HCT116 (cell line): ENCODE measurements at regions not wholly inside any gene's neighbourhood (a gene's known extent, or its start where the extent isn't known, plus 50 kb on each side); places are given as distances from the start of the nearest gene placed in this dataset.
A peak's percentile ranks its signal among the peaks of the same experiment; 100 is the strongest.

Experiments used
- ATAC-seq: fragments of 200-7000 bp; cut with Tn5 transposase; 2 replicates; pipeline ENCODE4 v1.9.1; 2020; ENCODE audit warnings: mild to moderate bottlenecking, moderate library complexity
- BruUV-seq: library from RNA; stranded (reverse); fragments of 400-500 nt; replicated peaks from 2 replicates; lab custom pipeline; 2021; lab: Mats Ljungman, UMichigan
- CTCF ChIA-PET: fragments of 300-600 bp; sonication (Branson Sonifier 250); formaldehyde crosslinking; loops from one replicate; lab custom pipeline; 2021; ENCODE audit warnings: antibody characterized with exemption; lab: Charles Lee
- POLR2A ChIA-PET: fragments of 300-600, 350-600 bp; sonication (Branson Sonifier 250); formaldehyde crosslinking; loops from one replicate; lab custom pipeline; 2021; ENCODE audit warnings: antibody characterized with exemption; lab: Charles Lee
- RAD21 ChIA-PET, 2 experiments: fragments of 300-600 bp; sonication (Branson Sonifier 250); formaldehyde crosslinking; loops; one replicate each; lab custom pipeline; 2023; ENCODE audit warnings: low total read pairs in 2 of 2; ENCODE audit not compliant: uncharacterized antibody in 2 of 2, unreplicated experiment in 2 of 2, low non-redundant PET in 1 of 2; lab: Charles Lee
- DNase-seq: peaks from one replicate; pipeline ENCODE4 v3.0.0-alpha.2; 2010; ENCODE audit warnings: low read depth, low spot score
- H2AFZ ChIP-seq: fragments of 200-600 bp; shearing (Covaris generic), sonication (generic); 2 replicates; pipeline ENCODE4 v1.6.1; 2017; ENCODE audit warnings: low read depth, mixed run types, mixed read lengths, antibody characterized with exemption, low read length; ENCODE audit not compliant: poor library complexity, severe bottlenecking
- H3K27ac ChIP-seq: 2 replicates; pipeline ENCODE4 v1.5.1; 2012; ENCODE audit warnings: low read depth, low read length
- H3K27me3 ChIP-seq: fragments of 200-600 bp; sonication (generic); 2 replicates; pipeline ENCODE4 v1.6.1; 2016; ENCODE audit warnings: mixed run types, low read length, mixed read lengths; ENCODE audit not compliant: insufficient read depth
- H3K36me3 ChIP-seq, 2 experiments: fragments of 200-500 bp in 1 of 2; fragments of 200-600 bp in 1 of 2; sonication (Bioruptor generic) in 1 of 2; sonication (generic) in 1 of 2; 2 replicates each; pipeline versions ENCODE4 v1.5.1 to v1.6.1; 2014 to 2016; ENCODE audit warnings: low read length in 2 of 2, inconsistent platforms in 1 of 2, mixed read lengths in 1 of 2, mixed run types in 1 of 2; ENCODE audit not compliant: insufficient read depth in 2 of 2, control insufficient read depth in 1 of 2
- H3K4me1 ChIP-seq, 2 experiments: fragments of 200-600 bp in 1 of 2; sonication (generic) in 1 of 2; 2 replicates each; pipeline versions ENCODE4 v1.5.1 to v1.6.1; 2012 to 2017; ENCODE audit warnings: low read length in 2 of 2, inconsistent platforms in 1 of 2, mild to moderate bottlenecking in 1 of 2, mixed read lengths in 1 of 2, mixed run types in 1 of 2, moderate library complexity in 1 of 2; ENCODE audit not compliant: insufficient read depth in 2 of 2, control insufficient read depth in 1 of 2
- H3K4me2 ChIP-seq: fragments of 200-600 bp; sonication (generic); 2 replicates; pipeline ENCODE4 v1.6.1; 2017; ENCODE audit warnings: mixed run types, low read length, mixed read lengths
- H3K4me3 ChIP-seq, 2 experiments: fragments of 200-600 bp in 1 of 2; sonication (generic) in 1 of 2; replicated peaks in 1 of 2; 2 replicates each; pipeline ENCODE4 v1.5.1; 2011 to 2016; ENCODE audit warnings: low read length in 2 of 2, control low read depth in 1 of 2, low read depth in 1 of 2, mild to moderate bottlenecking in 1 of 2, mixed read lengths in 1 of 2, mixed run types in 1 of 2
- H3K79me2 ChIP-seq: fragments of 200-600 bp; sonication (generic); 2 replicates; pipeline ENCODE4 v1.6.1; 2017; ENCODE audit warnings: mild to moderate bottlenecking, mixed run types, low read length, moderate library complexity, mixed read lengths; ENCODE audit not compliant: insufficient read depth
- H3K9ac ChIP-seq: fragments of 200-600 bp; sonication (generic); 2 replicates; pipeline ENCODE4 v1.6.1; 2016; ENCODE audit warnings: low read length, mixed read lengths
- H3K9me2 ChIP-seq: fragments of 200-600 bp; sonication (generic), shearing (Covaris generic); 2 replicates; pipeline ENCODE4 v1.6.1; 2017; ENCODE audit warnings: mixed run types, mild to moderate bottlenecking, moderate library complexity; ENCODE audit not compliant: insufficient read depth
- H3K9me3 ChIP-seq, 2 experiments: fragments of 200-500 bp in 1 of 2; fragments of 200-600 bp in 1 of 2; sonication (Bioruptor generic) in 1 of 2; sonication (generic) in 1 of 2; 2 replicates each; pipeline ENCODE4 v1.6.1; 2014 to 2017; ENCODE audit warnings: low read length in 2 of 2, mixed read lengths in 2 of 2, inconsistent platforms in 1 of 2, low read depth in 1 of 2, mild to moderate bottlenecking in 1 of 2, mixed run types in 1 of 2, moderate library complexity in 1 of 2; ENCODE audit not compliant: control insufficient read depth in 1 of 2, insufficient read depth in 1 of 2
- H4K20me1 ChIP-seq: fragments of 200-600 bp; sonication (generic), shearing (Covaris generic); 2 replicates; pipeline ENCODE4 v1.6.1; 2017; ENCODE audit warnings: mixed run types, mild to moderate bottlenecking, moderate library complexity; ENCODE audit not compliant: insufficient read depth
- CBX3 ChIP-seq: IDR thresholded peaks from 2 replicates; pipeline ENCODE4 v1.6.1; 2012; ENCODE audit warnings: low read depth
- CEBPB ChIP-seq: IDR thresholded peaks from 2 replicates; pipeline ENCODE4 v1.6.1; 2012; ENCODE audit warnings: low read depth
- EGR1 ChIP-seq: IDR thresholded peaks from 2 replicates; pipeline ENCODE4 v1.6.1; 2012; ENCODE audit warnings: low read depth
- ELF1 ChIP-seq: IDR thresholded peaks from 2 replicates; pipeline ENCODE4 v1.6.1; 2012; ENCODE audit warnings: low read depth, borderline replicate concordance
- EZH2 ChIP-seq: fragments of 200-600 bp; sonication (generic); IDR thresholded peaks from 2 replicates; pipeline ENCODE4 v1.6.1; 2017; ENCODE audit warnings: antibody characterized with exemption, mixed run types
- FOSL1 ChIP-seq: IDR thresholded peaks from 2 replicates; pipeline ENCODE4 v1.6.1; 2012; ENCODE audit warnings: low read depth
- POLR2A ChIP-seq: IDR thresholded peaks from 2 replicates; pipeline ENCODE4 v1.7.0; 2011; ENCODE audit warnings: borderline replicate concordance; ENCODE audit not compliant: insufficient read depth, insufficient read length; ENCODE audit errors: extremely low read depth
- POLR2AphosphoS5 ChIP-seq: IDR thresholded peaks from 2 replicates; pipeline ENCODE4 v1.6.1; 2011; ENCODE audit warnings: mild to moderate bottlenecking, low read depth, low read length, moderate library complexity
- RAD21 ChIP-seq: IDR thresholded peaks from 2 replicates; pipeline ENCODE4 v1.6.1; 2012; ENCODE audit warnings: low read depth, mild to moderate bottlenecking
- SIN3A ChIP-seq: IDR thresholded peaks from 2 replicates; pipeline ENCODE4 v1.6.1; 2012; ENCODE audit warnings: low read depth
- SP1 ChIP-seq: IDR thresholded peaks from 2 replicates; pipeline ENCODE4 v1.6.1; 2012; ENCODE audit warnings: low read depth
- TCF7L2 ChIP-seq: IDR thresholded peaks from 2 replicates; pipeline ENCODE4 v1.7.0; 2011; ENCODE audit warnings: borderline replicate concordance, inconsistent platforms; ENCODE audit not compliant: insufficient read depth, insufficient read length; ENCODE audit errors: extremely low read depth
- ZFX ChIP-seq: fragments of 450-650 bp; IDR thresholded peaks from 2 replicates; pipeline ENCODE4 v1.6.1; 2017
- ZNF274 ChIP-seq: fragments of 200-500 bp; sonication (Bioruptor generic); IDR thresholded peaks from 2 replicates; pipeline ENCODE4 v1.6.1; 2014; ENCODE audit warnings: mild to moderate bottlenecking, low read depth, low read length, inconsistent platforms
- intact Hi-C: fragments of 100-400 bp; cut with micrococcal nuclease; formaldehyde crosslinking; loops from 2 replicates; pipeline ENCODE4 v1.10.0; 2022
- TF ChIP-seq, protein P1 (sequence below), 3 experiments: fragments of 200-600 bp in 1 of 3; sonication (generic) in 1 of 3; IDR thresholded peaks in 2 of 3; conservative IDR thresholded peaks in 1 of 3; 2 replicates each; pipeline ENCODE4 v1.5.1; 2012 to 2017; ENCODE audit warnings: low read depth in 2 of 3, low read length in 2 of 3, antibody characterized with exemption in 1 of 3, borderline replicate concordance in 1 of 3, control low read depth in 1 of 3, mild to moderate bottlenecking in 1 of 3, mixed read lengths in 1 of 3, mixed run types in 1 of 3, moderate library complexity in 1 of 3; ENCODE audit not compliant: insufficient read depth in 1 of 3
- TF ChIP-seq, protein P2 (sequence below): IDR thresholded peaks from 2 replicates; pipeline ENCODE4 v1.6.1; 2011; ENCODE audit warnings: mild to moderate bottlenecking, low read length, moderate library complexity; ENCODE audit not compliant: insufficient replicate concordance; ENCODE audit errors: extremely low read depth

DNA sequence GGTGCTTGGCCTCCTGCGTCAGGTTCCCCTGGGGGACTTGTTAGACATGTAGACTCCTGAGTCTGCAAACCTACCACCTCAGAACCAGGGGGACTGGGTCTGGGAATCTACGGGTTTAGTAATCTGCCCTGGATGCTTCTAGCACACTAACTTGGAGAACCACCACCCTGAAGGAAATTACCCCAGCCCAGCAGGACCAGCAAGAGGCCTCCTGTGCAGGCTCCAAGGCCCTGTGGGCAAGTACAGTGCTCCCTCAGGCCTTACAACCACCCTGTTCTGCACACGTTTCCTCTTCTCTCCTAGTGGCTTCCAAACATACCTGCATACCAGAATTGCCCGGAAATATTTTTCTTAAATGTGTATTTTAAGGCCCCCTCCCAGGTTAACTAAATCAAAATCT, 423.0 kb downstream of the FUT8 start:
- no peak overlapping the region for H3K27ac ChIP-seq
- no peak for TF ChIP-seq EGR1
- TF ChIP-seq EZH2, result no peak
- TF ChIP-seq POLR2AphosphoS5, result no peak
- TF ChIP-seq, all 23 proteins: peak for 0
- Histone ChIP-seq H3K36me3 (no peaks in the 10 kb centered on the region), H3K4me1 (no peaks in the 10 kb centered on the region), H3K4me3 (no peak overlapping the region), H2AFZ (no peak overlapping the region), H3K79me2 (no peaks in the 10 kb centered on the region), H3K9ac (no peak overlapping the region), H3K4me2 (no peak overlapping the region), H3K9me3 (no peaks in the 10 kb centered on the region), H4K20me1 (no peaks in the 10 kb centered on the region), H3K27me3 (no peaks in the 10 kb centered on the region), H3K9me2 (no peaks in the 10 kb centered on the region)
- RAD21 ChIA-PET, result no interaction called here
- POLR2A ChIA-PET, result no interaction called here
- DNase-seq, result no peak
- intact Hi-C loops, result no loop called here
- CTCF ChIA-PET, result no interaction called here
- BruUV-seq, result no TSS peak
- no peak for ATAC-seq

DNA sequence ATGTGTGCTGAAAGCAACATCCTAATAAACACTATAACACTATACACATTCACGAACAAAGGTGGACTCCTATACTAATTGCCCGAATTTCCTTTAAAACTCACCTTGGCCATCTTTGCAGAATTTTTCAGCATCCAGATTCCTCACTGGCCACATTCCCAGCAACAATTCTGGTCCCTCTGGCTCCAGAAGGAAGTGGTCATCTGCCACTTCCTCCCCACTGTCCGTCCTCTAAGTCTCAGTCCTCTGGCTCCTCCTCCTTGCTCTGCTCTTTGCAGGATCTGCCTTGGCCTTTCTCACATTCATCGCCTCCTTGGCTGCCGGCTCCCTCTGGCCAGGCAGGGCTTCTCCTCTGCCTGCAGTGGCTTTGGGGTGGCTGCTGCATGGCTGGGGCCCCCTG, 426.0 kb downstream of the FUT8 start:
- no peak for DNase-seq
- no peak overlapping the region for H2AFZ ChIP-seq
- ChIA-PET CTCF (no interaction called here), POLR2A (no interaction called here), RAD21 (no interaction called here)
- no peaks in the 10 kb centered on the region for H3K79me2 ChIP-seq
- intact Hi-C loops, result no loop called here
- peak overlapping the region; percentile 20; the same call in 1 of the 2 replicates for H3K4me2 ChIP-seq
- ATAC-seq, result peak; percentile 63
- BruUV-seq, result no TSS peak
- no peak overlapping the region for H3K4me3 ChIP-seq
- H3K27ac ChIP-seq, result no peak overlapping the region
- H3K9me3 ChIP-seq, result no peaks in the 10 kb centered on the region
- H3K27me3 ChIP-seq, result no peaks in the 10 kb centered on the region
- H4K20me1 ChIP-seq, result no peaks in the 10 kb centered on the region
- no peaks in the 10 kb centered on the region for H3K36me3 ChIP-seq
- no peaks in the 10 kb centered on the region for H3K9me2 ChIP-seq
- no peak overlapping the region for H3K9ac ChIP-seq
- TF ChIP-seq POLR2A (no peak), CBX3 (no peak), ZFX (no peak), EGR1 (no peak), SP1 (no peak), SIN3A (no peak), ELF1 (no peak), RAD21 (no peak), CEBPB (no peak), ZNF274 (no peak), TCF7L2 (no peak), FOSL1 (no peak)
- TF ChIP-seq, protein P1, sequence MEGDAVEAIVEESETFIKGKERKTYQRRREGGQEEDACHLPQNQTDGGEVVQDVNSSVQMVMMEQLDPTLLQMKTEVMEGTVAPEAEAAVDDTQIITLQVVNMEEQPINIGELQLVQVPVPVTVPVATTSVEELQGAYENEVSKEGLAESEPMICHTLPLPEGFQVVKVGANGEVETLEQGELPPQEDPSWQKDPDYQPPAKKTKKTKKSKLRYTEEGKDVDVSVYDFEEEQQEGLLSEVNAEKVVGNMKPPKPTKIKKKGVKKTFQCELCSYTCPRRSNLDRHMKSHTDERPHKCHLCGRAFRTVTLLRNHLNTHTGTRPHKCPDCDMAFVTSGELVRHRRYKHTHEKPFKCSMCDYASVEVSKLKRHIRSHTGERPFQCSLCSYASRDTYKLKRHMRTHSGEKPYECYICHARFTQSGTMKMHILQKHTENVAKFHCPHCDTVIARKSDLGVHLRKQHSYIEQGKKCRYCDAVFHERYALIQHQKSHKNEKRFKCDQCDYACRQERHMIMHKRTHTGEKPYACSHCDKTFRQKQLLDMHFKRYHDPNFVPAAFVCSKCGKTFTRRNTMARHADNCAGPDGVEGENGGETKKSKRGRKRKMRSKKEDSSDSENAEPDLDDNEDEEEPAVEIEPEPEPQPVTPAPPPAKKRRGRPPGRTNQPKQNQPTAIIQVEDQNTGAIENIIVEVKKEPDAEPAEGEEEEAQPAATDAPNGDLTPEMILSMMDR (IDR thresholded peaks at IDR 0.05 in 2 of 3, conservative IDR thresholded peaks at IDR 0.05 in 1 of 3; ENCODE audit: borderline replicate concordance in 1 of 3, insufficient read depth in 1 of 3, low read depth in 2 of 3, low read length in 2 of 3), result no peak
- TF ChIP-seq, protein P2, sequence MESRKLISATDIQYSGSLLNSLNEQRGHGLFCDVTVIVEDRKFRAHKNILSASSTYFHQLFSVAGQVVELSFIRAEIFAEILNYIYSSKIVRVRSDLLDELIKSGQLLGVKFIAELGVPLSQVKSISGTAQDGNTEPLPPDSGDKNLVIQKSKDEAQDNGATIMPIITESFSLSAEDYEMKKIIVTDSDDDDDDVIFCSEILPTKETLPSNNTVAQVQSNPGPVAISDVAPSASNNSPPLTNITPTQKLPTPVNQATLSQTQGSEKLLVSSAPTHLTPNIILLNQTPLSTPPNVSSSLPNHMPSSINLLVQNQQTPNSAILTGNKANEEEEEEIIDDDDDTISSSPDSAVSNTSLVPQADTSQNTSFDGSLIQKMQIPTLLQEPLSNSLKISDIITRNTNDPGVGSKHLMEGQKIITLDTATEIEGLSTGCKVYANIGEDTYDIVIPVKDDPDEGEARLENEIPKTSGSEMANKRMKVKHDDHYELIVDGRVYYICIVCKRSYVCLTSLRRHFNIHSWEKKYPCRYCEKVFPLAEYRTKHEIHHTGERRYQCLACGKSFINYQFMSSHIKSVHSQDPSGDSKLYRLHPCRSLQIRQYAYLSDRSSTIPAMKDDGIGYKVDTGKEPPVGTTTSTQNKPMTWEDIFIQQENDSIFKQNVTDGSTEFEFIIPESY, result no peak
- no peaks in the 10 kb centered on the region for H3K4me1 ChIP-seq
